HCT116 (cell line): ENCODE measurements at regions not wholly inside any gene's neighbourhood (a gene's known extent, or its start where the extent isn't known, plus 50 kb on each side); places are given as distances from the start of the nearest gene placed in this dataset.
"Not testable (repeated sequence)": the region's sequence is repeated elsewhere in the genome, so short reads cannot be mapped to it uniquely, and the experiment has no call there.

ENCODE experiments used
- ATAC-seq: fragments of 200-7000 bp; cut with Tn5 transposase; 2 replicates; pipeline ENCODE4 v1.9.1; 2020; ENCODE audit warnings: mild to moderate bottlenecking, moderate library complexity
- BruUV-seq: library from RNA; stranded (reverse); fragments of 400-500 nt; replicated peaks from 2 replicates; lab custom pipeline; 2021; lab: Mats Ljungman, UMichigan
- CTCF ChIA-PET: fragments of 300-600 bp; sonication (Branson Sonifier 250); formaldehyde crosslinking; loops from one replicate; lab custom pipeline; 2021; ENCODE audit warnings: antibody characterized with exemption; lab: Charles Lee
- POLR2A ChIA-PET: fragments of 300-600, 350-600 bp; sonication (Branson Sonifier 250); formaldehyde crosslinking; loops from one replicate; lab custom pipeline; 2021; ENCODE audit warnings: antibody characterized with exemption; lab: Charles Lee
- RAD21 ChIA-PET, 2 experiments: fragments of 300-600 bp; sonication (Branson Sonifier 250); formaldehyde crosslinking; loops; one replicate each; lab custom pipeline; 2023; ENCODE audit warnings: low total read pairs in 2 of 2; ENCODE audit not compliant: uncharacterized antibody in 2 of 2, unreplicated experiment in 2 of 2, low non-redundant PET in 1 of 2; lab: Charles Lee
- DNase-seq: peaks from one replicate; pipeline ENCODE4 v3.0.0-alpha.2; 2010; ENCODE audit warnings: low read depth, low spot score
- H2AFZ ChIP-seq: fragments of 200-600 bp; shearing (Covaris generic), sonication (generic); 2 replicates; pipeline ENCODE4 v1.6.1; 2017; ENCODE audit warnings: low read depth, mixed run types, mixed read lengths, antibody characterized with exemption, low read length; ENCODE audit not compliant: poor library complexity, severe bottlenecking
- H3K27ac ChIP-seq: 2 replicates; pipeline ENCODE4 v1.5.1; 2012; ENCODE audit warnings: low read depth, low read length
- H3K27me3 ChIP-seq: fragments of 200-600 bp; sonication (generic); 2 replicates; pipeline ENCODE4 v1.6.1; 2016; ENCODE audit warnings: mixed run types, low read length, mixed read lengths; ENCODE audit not compliant: insufficient read depth
- H3K36me3 ChIP-seq, 2 experiments: fragments of 200-500 bp in 1 of 2; fragments of 200-600 bp in 1 of 2; sonication (Bioruptor generic) in 1 of 2; sonication (generic) in 1 of 2; 2 replicates each; pipeline versions ENCODE4 v1.5.1 to v1.6.1; 2014 to 2016; ENCODE audit warnings: low read length in 2 of 2, inconsistent platforms in 1 of 2, mixed read lengths in 1 of 2, mixed run types in 1 of 2; ENCODE audit not compliant: insufficient read depth in 2 of 2, control insufficient read depth in 1 of 2
- H3K4me1 ChIP-seq, 2 experiments: fragments of 200-600 bp in 1 of 2; sonication (generic) in 1 of 2; 2 replicates each; pipeline versions ENCODE4 v1.5.1 to v1.6.1; 2012 to 2017; ENCODE audit warnings: low read length in 2 of 2, inconsistent platforms in 1 of 2, mild to moderate bottlenecking in 1 of 2, mixed read lengths in 1 of 2, mixed run types in 1 of 2, moderate library complexity in 1 of 2; ENCODE audit not compliant: insufficient read depth in 2 of 2, control insufficient read depth in 1 of 2
- H3K4me2 ChIP-seq: fragments of 200-600 bp; sonication (generic); 2 replicates; pipeline ENCODE4 v1.6.1; 2017; ENCODE audit warnings: mixed run types, low read length, mixed read lengths
- H3K4me3 ChIP-seq, 2 experiments: fragments of 200-600 bp in 1 of 2; sonication (generic) in 1 of 2; replicated peaks in 1 of 2; 2 replicates each; pipeline ENCODE4 v1.5.1; 2011 to 2016; ENCODE audit warnings: low read length in 2 of 2, control low read depth in 1 of 2, low read depth in 1 of 2, mild to moderate bottlenecking in 1 of 2, mixed read lengths in 1 of 2, mixed run types in 1 of 2
- H3K79me2 ChIP-seq: fragments of 200-600 bp; sonication (generic); 2 replicates; pipeline ENCODE4 v1.6.1; 2017; ENCODE audit warnings: mild to moderate bottlenecking, mixed run types, low read length, moderate library complexity, mixed read lengths; ENCODE audit not compliant: insufficient read depth
- H3K9ac ChIP-seq: fragments of 200-600 bp; sonication (generic); 2 replicates; pipeline ENCODE4 v1.6.1; 2016; ENCODE audit warnings: low read length, mixed read lengths
- H3K9me2 ChIP-seq: fragments of 200-600 bp; sonication (generic), shearing (Covaris generic); 2 replicates; pipeline ENCODE4 v1.6.1; 2017; ENCODE audit warnings: mixed run types, mild to moderate bottlenecking, moderate library complexity; ENCODE audit not compliant: insufficient read depth
- H3K9me3 ChIP-seq, 2 experiments: fragments of 200-500 bp in 1 of 2; fragments of 200-600 bp in 1 of 2; sonication (Bioruptor generic) in 1 of 2; sonication (generic) in 1 of 2; 2 replicates each; pipeline ENCODE4 v1.6.1; 2014 to 2017; ENCODE audit warnings: low read length in 2 of 2, mixed read lengths in 2 of 2, inconsistent platforms in 1 of 2, low read depth in 1 of 2, mild to moderate bottlenecking in 1 of 2, mixed run types in 1 of 2, moderate library complexity in 1 of 2; ENCODE audit not compliant: control insufficient read depth in 1 of 2, insufficient read depth in 1 of 2
- H4K20me1 ChIP-seq: fragments of 200-600 bp; sonication (generic), shearing (Covaris generic); 2 replicates; pipeline ENCODE4 v1.6.1; 2017; ENCODE audit warnings: mixed run types, mild to moderate bottlenecking, moderate library complexity; ENCODE audit not compliant: insufficient read depth
- CBX3 ChIP-seq: IDR thresholded peaks from 2 replicates; pipeline ENCODE4 v1.6.1; 2012; ENCODE audit warnings: low read depth
- CEBPB ChIP-seq: IDR thresholded peaks from 2 replicates; pipeline ENCODE4 v1.6.1; 2012; ENCODE audit warnings: low read depth
- EGR1 ChIP-seq: IDR thresholded peaks from 2 replicates; pipeline ENCODE4 v1.6.1; 2012; ENCODE audit warnings: low read depth
- ELF1 ChIP-seq: IDR thresholded peaks from 2 replicates; pipeline ENCODE4 v1.6.1; 2012; ENCODE audit warnings: low read depth, borderline replicate concordance
- EZH2 ChIP-seq: fragments of 200-600 bp; sonication (generic); IDR thresholded peaks from 2 replicates; pipeline ENCODE4 v1.6.1; 2017; ENCODE audit warnings: antibody characterized with exemption, mixed run types
- FOSL1 ChIP-seq: IDR thresholded peaks from 2 replicates; pipeline ENCODE4 v1.6.1; 2012; ENCODE audit warnings: low read depth
- JUND ChIP-seq: IDR thresholded peaks from 2 replicates; pipeline ENCODE4 v1.6.1; 2012
- MAX ChIP-seq: IDR thresholded peaks from 2 replicates; pipeline ENCODE4 v1.6.1; 2012
- POLR2A ChIP-seq: IDR thresholded peaks from 2 replicates; pipeline ENCODE4 v1.7.0; 2011; ENCODE audit warnings: borderline replicate concordance; ENCODE audit not compliant: insufficient read depth, insufficient read length; ENCODE audit errors: extremely low read depth
- POLR2AphosphoS5 ChIP-seq: IDR thresholded peaks from 2 replicates; pipeline ENCODE4 v1.6.1; 2011; ENCODE audit warnings: mild to moderate bottlenecking, low read depth, low read length, moderate library complexity
- RAD21 ChIP-seq: IDR thresholded peaks from 2 replicates; pipeline ENCODE4 v1.6.1; 2012; ENCODE audit warnings: low read depth, mild to moderate bottlenecking
- SIN3A ChIP-seq: IDR thresholded peaks from 2 replicates; pipeline ENCODE4 v1.6.1; 2012; ENCODE audit warnings: low read depth
- SRF ChIP-seq: IDR thresholded peaks from 2 replicates; pipeline ENCODE4 v1.6.1; 2012; ENCODE audit warnings: low read depth
- TCF7L2 ChIP-seq: IDR thresholded peaks from 2 replicates; pipeline ENCODE4 v1.7.0; 2011; ENCODE audit warnings: borderline replicate concordance, inconsistent platforms; ENCODE audit not compliant: insufficient read depth, insufficient read length; ENCODE audit errors: extremely low read depth
- YY1 ChIP-seq: IDR thresholded peaks from 2 replicates; pipeline ENCODE4 v1.6.1; 2011; ENCODE audit warnings: low read length, low read depth, moderate library complexity, mild to moderate bottlenecking; ENCODE audit not compliant: insufficient replicate concordance; ENCODE audit errors: extremely low read depth
- ZBTB33 ChIP-seq: IDR thresholded peaks from 2 replicates; pipeline ENCODE4 v1.6.1; 2011; ENCODE audit warnings: mild to moderate bottlenecking, low read length, moderate library complexity; ENCODE audit not compliant: insufficient replicate concordance; ENCODE audit errors: extremely low read depth
- ZFX ChIP-seq: fragments of 450-650 bp; IDR thresholded peaks from 2 replicates; pipeline ENCODE4 v1.6.1; 2017
- ZNF274 ChIP-seq: fragments of 200-500 bp; sonication (Bioruptor generic); IDR thresholded peaks from 2 replicates; pipeline ENCODE4 v1.6.1; 2014; ENCODE audit warnings: mild to moderate bottlenecking, low read depth, low read length, inconsistent platforms
- intact Hi-C: fragments of 100-400 bp; cut with micrococcal nuclease; formaldehyde crosslinking; loops from 2 replicates; pipeline ENCODE4 v1.10.0; 2022
- TF ChIP-seq, protein P1 (sequence below): IDR thresholded peaks from 2 replicates; pipeline ENCODE4 v1.6.1; 2012
- TF ChIP-seq, protein P2 (sequence below), 3 experiments: fragments of 200-600 bp in 1 of 3; sonication (generic) in 1 of 3; IDR thresholded peaks in 2 of 3; conservative IDR thresholded peaks in 1 of 3; 2 replicates each; pipeline ENCODE4 v1.5.1; 2012 to 2017; ENCODE audit warnings: low read depth in 2 of 3, low read length in 2 of 3, antibody characterized with exemption in 1 of 3, borderline replicate concordance in 1 of 3, control low read depth in 1 of 3, mild to moderate bottlenecking in 1 of 3, mixed read lengths in 1 of 3, mixed run types in 1 of 3, moderate library complexity in 1 of 3; ENCODE audit not compliant: insufficient read depth in 1 of 3

- intact Hi-C loops, result no loop called here
- BruUV-seq, result no TSS peak
- no peaks in the 10 kb centered on the region for H3K36me3 ChIP-seq
- peaks cover 4 to 20% of the 10 kb centered on the region in 2 experiments; a peak in 2 of 4 replicates for H3K9me3 ChIP-seq
- no peaks in the 10 kb centered on the region for H3K4me1 ChIP-seq
- H3K27ac ChIP-seq, result no peak overlapping the region
- ChIA-PET POLR2A (no interaction called here), RAD21 (no interaction called here), CTCF (no interaction called here)
- DNase-seq, result no peak
- H3K4me3 ChIP-seq, result no peak overlapping the region
- no peak for ATAC-seq
- no peaks in the 10 kb centered on the region for H3K9me2 ChIP-seq
- H3K4me2 ChIP-seq, result no peak overlapping the region
- no peak overlapping the region for H3K9ac ChIP-seq
- TF ChIP-seq, protein P1, sequence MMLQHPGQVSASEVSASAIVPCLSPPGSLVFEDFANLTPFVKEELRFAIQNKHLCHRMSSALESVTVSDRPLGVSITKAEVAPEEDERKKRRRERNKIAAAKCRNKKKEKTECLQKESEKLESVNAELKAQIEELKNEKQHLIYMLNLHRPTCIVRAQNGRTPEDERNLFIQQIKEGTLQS, result no peak
- TF ChIP-seq ZBTB33 (no peak), ELF1 (no peak), CEBPB (no peak), SIN3A (no peak), CBX3 (no peak), POLR2A (no peak), MAX (no peak), FOSL1 (no peak), YY1 (no peak), RAD21 (no peak), ZFX (no peak), JUND (no peak), TCF7L2 (no peak), SRF (no peak), EZH2 (no peak), ZNF274 (no peak), EGR1 (no peak), POLR2AphosphoS5 (no peak)
- TF ChIP-seq, protein P2, sequence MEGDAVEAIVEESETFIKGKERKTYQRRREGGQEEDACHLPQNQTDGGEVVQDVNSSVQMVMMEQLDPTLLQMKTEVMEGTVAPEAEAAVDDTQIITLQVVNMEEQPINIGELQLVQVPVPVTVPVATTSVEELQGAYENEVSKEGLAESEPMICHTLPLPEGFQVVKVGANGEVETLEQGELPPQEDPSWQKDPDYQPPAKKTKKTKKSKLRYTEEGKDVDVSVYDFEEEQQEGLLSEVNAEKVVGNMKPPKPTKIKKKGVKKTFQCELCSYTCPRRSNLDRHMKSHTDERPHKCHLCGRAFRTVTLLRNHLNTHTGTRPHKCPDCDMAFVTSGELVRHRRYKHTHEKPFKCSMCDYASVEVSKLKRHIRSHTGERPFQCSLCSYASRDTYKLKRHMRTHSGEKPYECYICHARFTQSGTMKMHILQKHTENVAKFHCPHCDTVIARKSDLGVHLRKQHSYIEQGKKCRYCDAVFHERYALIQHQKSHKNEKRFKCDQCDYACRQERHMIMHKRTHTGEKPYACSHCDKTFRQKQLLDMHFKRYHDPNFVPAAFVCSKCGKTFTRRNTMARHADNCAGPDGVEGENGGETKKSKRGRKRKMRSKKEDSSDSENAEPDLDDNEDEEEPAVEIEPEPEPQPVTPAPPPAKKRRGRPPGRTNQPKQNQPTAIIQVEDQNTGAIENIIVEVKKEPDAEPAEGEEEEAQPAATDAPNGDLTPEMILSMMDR (IDR thresholded peaks at IDR 0.05 in 2 of 3, conservative IDR thresholded peaks at IDR 0.05 in 1 of 3; ENCODE audit: borderline replicate concordance in 1 of 3, insufficient read depth in 1 of 3, low read depth in 2 of 3, low read length in 2 of 3), result no peak
- no peaks in the 10 kb centered on the region for H4K20me1 ChIP-seq
- H3K79me2 ChIP-seq, result no peaks in the 10 kb centered on the region
- no peak overlapping the region for H2AFZ ChIP-seq
- no peaks in the 10 kb centered on the region for H3K27me3 ChIP-seq
Observed at GRCh38 chr11:97912629-97913028, 1108.1 kb upstream of the CNTN5 start.

- H3K4me2 ChIP-seq, RAD21 ChIA-PET, intact Hi-C loops, H3K4me3 ChIP-seq, POLR2A ChIA-PET, H3K27ac ChIP-seq, H3K9me2 ChIP-seq, H2AFZ ChIP-seq, CTCF ChIA-PET, H3K36me3 ChIP-seq, H3K9ac ChIP-seq, DNase-seq, H4K20me1 ChIP-seq, H3K79me2 ChIP-seq, BruUV-seq, H3K4me1 ChIP-seq, H3K27me3 ChIP-seq, ATAC-seq: not testable (repeated sequence)
- peaks cover 0 to 22% of the 10 kb centered on the region in 2 experiments; a peak in 1 of 4 replicates for H3K9me3 ChIP-seq
Observed at GRCh38 chr11:97922933-97923332, 1097.8 kb upstream of the CNTN5 start.
